ENCODE measurements at regions not wholly inside any gene's neighbourhood (a gene's known extent, or its start where the extent isn't known, plus 50 kb on each side); places are given as distances from the start of the nearest gene placed in this dataset.
"Not testable (repeated sequence)": the region's sequence is repeated elsewhere in the genome, so short reads cannot be mapped to it uniquely, and the experiment has no call there.

DNA sequence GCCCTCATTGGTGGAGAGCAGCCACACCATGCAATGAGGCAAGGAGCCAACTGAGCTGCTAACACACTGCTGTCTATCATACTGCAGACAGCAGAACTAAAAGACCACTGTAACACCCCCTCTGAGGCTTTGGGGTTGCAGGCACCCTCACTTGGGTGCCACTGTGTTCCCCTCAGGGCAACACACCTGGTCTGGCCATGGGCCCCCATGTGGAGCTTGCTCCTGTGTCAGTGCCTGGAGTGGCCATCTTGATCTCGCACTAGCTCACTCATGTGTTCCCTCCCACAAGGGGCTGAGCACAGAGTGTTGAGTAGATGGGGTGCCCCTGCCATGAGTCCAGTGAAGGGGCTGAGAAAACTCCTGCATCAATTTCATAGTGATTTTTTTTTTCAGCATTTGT, 532.4 kb upstream of the FTMT start:
- no peak for DNase-seq (ENCODE audit: low read depth)

GRCh38 chr5:121325930-121326329, 525.8 kb upstream of the FTMT start:
- no peak for DNase-seq (ENCODE audit: low read depth)

- DNase-seq (ENCODE audit: low read depth) = peak; percentile 46
Observed at GRCh38 chr5:121350181-121350930, 501.3 kb upstream of the FTMT start.

DNA sequence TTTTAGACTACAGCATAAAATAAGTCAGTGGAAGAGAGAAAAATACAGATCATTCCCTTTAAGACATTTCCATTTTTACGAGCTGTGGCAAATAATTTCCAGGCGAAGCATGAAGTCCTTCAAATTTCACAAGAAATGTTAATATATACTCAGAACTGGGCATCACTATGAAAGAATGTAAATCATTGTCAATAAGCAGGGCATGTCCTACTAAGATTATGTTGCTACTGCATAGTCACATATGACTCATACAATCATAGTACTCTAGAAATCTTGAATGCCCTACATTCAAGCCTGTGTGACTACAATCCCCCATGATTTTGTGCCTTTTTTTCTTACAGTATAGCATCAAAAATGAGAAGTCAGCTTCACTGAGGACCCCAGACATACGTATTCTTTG, 485.2 kb upstream of the FTMT start:
- DNase-seq (ENCODE audit: low read depth) = peak; percentile 85

- DNase-seq (ENCODE audit: low read depth) = no peak
Observed at GRCh38 chr5:121373371-121373770, 478.3 kb upstream of the FTMT start.

DNA sequence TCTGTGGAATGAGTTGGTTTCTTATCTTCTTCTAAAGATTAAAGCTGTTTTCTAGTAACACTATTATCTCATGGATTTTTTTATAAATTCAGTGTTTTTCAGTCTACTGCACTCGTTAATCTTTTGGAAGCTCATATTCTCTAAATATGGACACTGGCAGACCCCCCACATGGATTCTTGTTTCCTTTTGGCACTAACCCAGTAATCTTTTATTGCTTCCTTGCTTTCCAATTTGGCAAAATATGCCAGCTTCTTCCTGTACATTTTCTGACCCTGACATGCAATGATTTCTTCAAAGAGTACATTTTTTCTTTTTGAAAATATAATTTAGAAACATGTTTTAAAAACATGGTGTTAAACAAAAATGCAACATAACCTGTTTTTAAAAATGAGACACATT, 474.2 kb upstream of the FTMT start:
- no peak for DNase-seq (ENCODE audit: low read depth)

DNA sequence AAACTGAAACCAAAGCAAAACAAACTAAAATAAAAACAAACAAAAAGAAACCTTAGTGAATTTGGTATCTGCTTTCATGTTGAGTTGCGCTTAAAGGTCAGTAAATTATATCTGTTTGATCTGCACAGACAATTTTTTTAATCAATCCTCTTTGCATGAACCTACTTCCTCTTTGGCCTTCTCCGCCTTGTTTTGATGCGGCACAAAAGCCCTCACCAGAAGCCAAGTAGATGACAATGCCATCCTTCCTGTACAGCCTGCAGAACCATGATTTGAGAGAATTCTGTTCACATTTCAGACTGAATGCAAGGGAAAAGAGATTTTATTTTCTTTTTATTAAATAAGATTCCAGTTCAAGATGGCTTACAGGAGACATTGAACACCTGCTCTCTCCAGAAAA, 473.6 kb upstream of the FTMT start:
- no peak for DNase-seq (ENCODE audit: low read depth)

- no peak for DNase-seq (ENCODE audit: low read depth)
Observed at GRCh38 chr5:121378559-121379359, 472.9 kb upstream of the FTMT start.

DNA sequence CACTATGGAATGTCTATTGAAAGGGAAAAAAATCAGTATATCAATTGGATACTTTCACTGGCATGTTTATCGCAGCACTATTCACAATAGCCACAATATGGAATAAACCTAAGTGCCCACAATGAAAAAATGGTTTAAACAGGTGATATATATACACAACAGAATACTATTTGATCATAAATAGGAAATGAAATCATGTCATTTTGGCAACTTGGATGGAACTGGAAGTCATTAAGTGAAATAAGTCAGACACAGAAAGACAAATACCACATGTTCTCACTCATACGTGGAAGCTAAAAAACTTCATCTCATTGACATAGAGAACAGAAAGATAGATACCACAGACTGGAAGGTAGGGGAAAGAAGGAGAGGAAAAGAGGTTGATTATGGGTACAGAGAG, 471.6 kb upstream of the FTMT start:
- no peak for DNase-seq (ENCODE audit: low read depth)

DNA sequence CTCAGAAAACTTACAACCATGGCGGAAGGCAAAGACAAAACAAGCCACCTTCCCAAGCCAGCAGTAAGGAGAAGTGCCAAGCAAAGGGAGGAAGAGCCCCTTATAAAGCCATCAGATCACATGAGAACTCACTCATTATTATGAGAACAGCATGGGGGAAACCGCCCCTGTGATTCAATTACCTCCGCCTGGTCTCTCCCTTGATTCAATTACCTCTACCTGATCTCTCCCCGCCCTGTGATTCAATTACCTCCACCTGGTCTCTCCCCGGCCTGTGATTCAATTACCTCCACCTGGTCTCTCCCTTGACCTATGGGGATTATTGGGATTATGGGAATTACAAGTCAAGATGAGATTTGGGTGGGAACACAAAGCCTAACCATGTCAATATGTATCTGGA, 467.3 kb upstream of the FTMT start:
- no peak for DNase-seq (ENCODE audit: low read depth)

- no peak for DNase-seq (ENCODE audit: low read depth)
Observed at GRCh38 chr5:121386334-121386733, 465.3 kb upstream of the FTMT start.

GRCh38 chr5:121396716-121397115, 455.0 kb upstream of the FTMT start:
- DNase-seq (ENCODE audit: low read depth) = peak; percentile 5

- no peak for DNase-seq (ENCODE audit: low read depth)
Observed at GRCh38 chr5:121399879-121400278, 451.8 kb upstream of the FTMT start.

- no peak for DNase-seq (ENCODE audit: low read depth)
Observed at GRCh38 chr5:121408778-121409177, 442.9 kb upstream of the FTMT start.

DNA sequence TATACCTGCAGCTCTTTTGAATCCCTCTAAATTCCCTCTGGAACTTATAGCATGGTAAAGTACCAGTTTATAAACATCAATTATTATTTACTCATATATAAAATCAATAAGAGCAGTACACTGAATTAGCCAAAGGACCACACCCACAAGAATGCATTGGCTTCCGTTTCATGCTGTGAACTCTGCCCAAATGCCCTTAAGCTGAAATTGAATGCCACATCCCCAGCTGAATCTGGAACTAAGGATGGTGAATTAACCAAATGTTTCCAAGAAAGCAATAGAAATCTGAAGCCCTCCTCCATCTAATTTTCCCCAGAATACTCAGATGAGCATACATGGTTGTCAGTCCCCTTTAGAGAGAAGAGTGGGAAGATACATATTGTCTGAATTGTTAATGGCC, 436.4 kb upstream of the FTMT start:
- DNase-seq (ENCODE audit: low read depth) = no peak

DNA sequence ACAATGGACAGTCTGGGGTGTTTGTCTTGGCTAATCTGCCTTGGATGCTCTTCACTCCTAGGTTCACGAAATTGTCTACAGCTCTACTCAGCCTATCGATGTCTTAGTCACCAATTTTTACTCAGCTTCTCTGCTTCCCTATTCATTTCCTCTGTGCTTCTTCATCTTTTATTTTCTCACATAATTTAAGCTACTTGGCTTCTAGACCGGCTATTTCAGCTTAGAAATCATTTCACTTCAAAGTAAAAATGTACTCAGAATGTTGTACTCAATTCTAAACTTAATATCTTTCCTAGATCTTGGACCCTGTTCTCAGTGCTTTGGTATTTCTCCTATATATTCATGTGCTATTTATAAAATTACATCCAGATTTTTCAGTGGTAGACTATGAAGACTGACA, 430.0 kb upstream of the FTMT start:
- no peak for DNase-seq (ENCODE audit: low read depth)

DNA sequence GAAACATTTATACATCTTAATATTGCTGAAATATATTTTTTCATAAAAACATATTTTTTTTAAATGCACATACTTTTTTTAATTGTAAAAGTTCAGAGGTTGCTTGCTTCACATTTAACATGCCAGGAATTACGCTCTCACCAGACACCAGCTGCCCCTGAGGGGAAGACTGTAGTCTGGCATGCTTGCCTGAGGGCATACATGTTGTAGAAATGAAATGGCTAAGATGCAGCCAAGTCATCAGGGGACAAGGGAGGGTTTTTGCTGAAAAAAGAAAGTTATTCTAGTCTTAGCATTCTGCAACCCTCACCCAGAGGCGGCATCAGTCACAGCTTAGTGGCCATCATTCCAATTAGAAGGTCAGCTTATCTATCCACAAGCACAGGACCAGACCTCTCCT, 426.7 kb upstream of the FTMT start:
- DNase-seq (ENCODE audit: low read depth) = peak; percentile 11

GRCh38 chr5:121426153-121426552, 425.5 kb upstream of the FTMT start:
- no peak for DNase-seq (ENCODE audit: low read depth)

- no peak for DNase-seq (ENCODE audit: low read depth)
Observed at GRCh38 chr5:121429761-121430160, 421.9 kb upstream of the FTMT start.

DNA sequence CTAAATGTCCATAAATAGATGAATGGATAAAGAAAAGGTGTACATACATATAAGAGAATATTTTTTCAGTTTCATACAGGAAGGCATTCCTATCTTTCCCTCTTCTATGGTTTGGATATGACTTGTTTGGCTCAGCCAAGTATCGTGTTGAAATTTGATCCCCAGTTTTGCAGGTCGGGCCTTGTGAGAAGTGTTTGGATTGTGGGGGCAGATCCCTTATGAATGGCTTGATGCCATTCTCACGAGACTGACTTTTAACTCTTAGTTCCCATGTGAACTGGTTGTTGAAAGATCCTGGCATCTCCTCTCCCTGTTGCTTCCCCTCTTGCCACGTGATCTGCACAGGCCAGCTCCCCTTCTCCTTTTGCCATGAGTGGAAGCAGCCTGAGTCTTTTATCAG, 421.1 kb upstream of the FTMT start:
- DNase-seq (ENCODE audit: low read depth) = no peak

- DNase-seq (ENCODE audit: low read depth) = no peak
Observed at GRCh38 chr5:121445511-121445910, 406.2 kb upstream of the FTMT start.

DNA sequence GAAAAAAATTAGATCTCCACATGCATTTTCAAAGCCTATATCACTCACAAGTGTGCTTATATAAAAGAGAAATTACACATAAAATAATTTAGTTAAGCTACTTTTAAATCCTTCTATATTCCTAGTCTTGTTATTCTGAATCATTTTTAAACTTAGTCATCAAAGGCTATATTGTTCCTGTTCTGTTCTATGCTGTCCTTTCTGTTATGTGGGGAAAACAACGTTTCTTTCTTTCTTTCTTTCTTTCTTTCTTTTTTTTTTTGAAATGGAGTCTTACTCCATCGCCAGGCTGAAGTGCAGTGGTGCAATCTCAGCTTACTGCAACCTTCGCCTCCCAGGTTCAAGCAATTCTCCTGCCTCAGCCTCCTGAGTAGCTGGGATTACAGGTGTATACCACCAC, 389.2 kb upstream of the FTMT start:
- no peak for DNase-seq (ENCODE audit: low read depth)

GRCh38 chr5:121471222-121471621, 380.5 kb upstream of the FTMT start:
- DNase-seq (ENCODE audit: low read depth) = not testable (repeated sequence)

DNA sequence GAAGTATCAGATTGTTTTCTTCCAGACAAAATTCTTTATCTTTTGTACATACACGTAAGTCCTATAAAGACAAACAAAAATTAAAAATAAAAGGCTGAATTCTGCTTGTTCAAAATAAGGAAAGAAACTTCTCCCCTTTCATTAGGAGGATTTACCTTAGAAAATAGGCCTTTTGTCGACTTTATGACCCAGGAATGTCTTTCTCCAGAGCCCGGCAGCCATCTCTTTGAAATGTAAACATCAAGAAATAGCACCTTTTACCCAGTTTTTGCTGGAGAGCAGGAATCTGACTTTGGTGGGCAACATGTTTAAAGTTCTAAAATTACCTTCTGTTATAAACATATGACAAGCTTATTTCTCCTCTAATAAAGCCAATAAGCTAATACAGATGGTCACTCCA, 373.0 kb upstream of the FTMT start:
- no peak for DNase-seq (ENCODE audit: low read depth)

All from ELR (cell line).